Neuron (in vitro differentiated cells): ENCODE measurements at regions not wholly inside any gene's neighbourhood (a gene's known extent, or its start where the extent isn't known, plus 50 kb on each side); places are given as distances from the start of the nearest gene placed in this dataset.

Experiments used
- H2AFZ ChIP-seq: one replicate; pipeline ENCODE4 v1.6.1; 2013; ENCODE audit warnings: low read depth, mild to moderate bottlenecking, inconsistent platforms, low read length, moderate library complexity
- H3K27me3 ChIP-seq: one replicate; pipeline ENCODE4 v1.6.1; 2013; ENCODE audit warnings: low read length; ENCODE audit not compliant: insufficient read depth
- H3K36me3 ChIP-seq: one replicate; pipeline ENCODE4 v1.6.1; 2013; ENCODE audit warnings: low read length; ENCODE audit not compliant: insufficient read depth
- H3K4me1 ChIP-seq: one replicate; pipeline ENCODE4 v1.6.1; 2013; ENCODE audit warnings: low read length; ENCODE audit not compliant: insufficient read depth
- H3K4me3 ChIP-seq: 2 replicates; pipeline ENCODE4 v1.5.1; 2013; ENCODE audit warnings: mild to moderate bottlenecking, low read length, moderate library complexity
- H3K9me3 ChIP-seq: one replicate; pipeline ENCODE4 v1.6.1; 2013; ENCODE audit warnings: low read length

GRCh38 chr2:173835726-173836125 lies 129.4 kb downstream of the SP3 start:
- Histone ChIP-seq H3K27me3 (no peaks in the 10 kb centered on the region), H3K4me1 (peaks cover 30% of the 10 kb centered on the region), H3K36me3 (no peaks in the 10 kb centered on the region), H2AFZ (no peak overlapping the region), H3K9me3 (no peaks in the 10 kb centered on the region), H3K4me3 (no peak overlapping the region)

- no peaks in the 10 kb centered on the region for H3K36me3 ChIP-seq
- H2AFZ ChIP-seq = no peak overlapping the region
- no peaks in the 10 kb centered on the region for H3K27me3 ChIP-seq
- H3K9me3 ChIP-seq = no peaks in the 10 kb centered on the region
- H3K4me1 ChIP-seq = peaks cover 3% of the 10 kb centered on the region
- no peak overlapping the region for H3K4me3 ChIP-seq
Measured at GRCh38 chr2:173841110-173841509, 124.1 kb downstream of the SP3 start.

DNA sequence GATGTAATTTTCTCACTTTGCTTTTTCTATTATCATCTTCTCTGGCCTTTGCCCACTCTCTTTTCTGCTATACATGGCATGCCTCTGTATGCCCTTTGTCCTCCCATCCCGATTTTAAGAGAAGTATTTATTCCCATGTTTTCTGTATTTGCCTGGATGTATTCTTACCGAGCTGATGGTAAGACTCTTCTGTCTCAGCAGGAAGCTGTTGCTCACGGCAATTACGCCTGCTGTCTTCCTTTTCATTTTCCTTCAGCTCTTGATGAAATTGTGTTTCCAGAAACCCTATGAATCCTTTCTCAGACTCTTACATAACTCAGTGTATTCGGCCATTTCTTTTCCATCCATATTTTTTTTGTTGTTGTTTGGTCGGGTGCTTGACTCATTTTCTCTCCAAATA lies 121.6 kb downstream of the SP3 start:
- peaks cover 3% of the 10 kb centered on the region for H3K4me1 ChIP-seq
- H3K36me3 ChIP-seq = no peaks in the 10 kb centered on the region
- no peaks in the 10 kb centered on the region for H3K27me3 ChIP-seq
- no peaks in the 10 kb centered on the region for H3K9me3 ChIP-seq
- H2AFZ ChIP-seq = no peak overlapping the region
- no peak overlapping the region for H3K4me3 ChIP-seq

DNA sequence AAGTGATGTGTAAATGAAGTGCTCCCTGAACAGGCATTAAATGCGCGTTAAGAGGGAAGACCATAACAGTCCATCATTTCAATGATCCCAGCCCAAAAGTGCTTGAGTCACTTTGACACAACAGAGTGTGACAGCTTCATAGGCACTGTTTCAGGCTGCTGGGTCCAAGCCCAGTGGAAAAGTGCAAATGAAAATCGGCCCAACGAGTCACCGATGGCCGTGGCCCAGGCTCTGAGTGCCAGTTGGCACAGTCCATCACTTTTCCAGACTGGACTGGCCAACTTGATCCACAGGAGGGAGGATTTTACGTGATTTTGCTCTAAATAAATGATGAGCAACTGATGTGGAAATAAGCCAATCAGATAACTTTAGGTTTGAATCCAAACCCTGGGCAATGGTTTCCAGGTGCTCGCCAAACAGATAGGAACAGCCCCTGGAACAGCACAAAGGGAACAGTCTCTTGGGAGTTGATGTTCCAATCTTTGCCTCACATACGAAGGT lies 114.0 kb downstream of the SP3 start:
- Histone ChIP-seq H2AFZ (no peak overlapping the region), H3K4me3 (no peak overlapping the region), H3K36me3 (no peaks in the 10 kb centered on the region), H3K27me3 (no peaks in the 10 kb centered on the region), H3K9me3 (no peaks in the 10 kb centered on the region), H3K4me1 (no peaks in the 10 kb centered on the region)

DNA sequence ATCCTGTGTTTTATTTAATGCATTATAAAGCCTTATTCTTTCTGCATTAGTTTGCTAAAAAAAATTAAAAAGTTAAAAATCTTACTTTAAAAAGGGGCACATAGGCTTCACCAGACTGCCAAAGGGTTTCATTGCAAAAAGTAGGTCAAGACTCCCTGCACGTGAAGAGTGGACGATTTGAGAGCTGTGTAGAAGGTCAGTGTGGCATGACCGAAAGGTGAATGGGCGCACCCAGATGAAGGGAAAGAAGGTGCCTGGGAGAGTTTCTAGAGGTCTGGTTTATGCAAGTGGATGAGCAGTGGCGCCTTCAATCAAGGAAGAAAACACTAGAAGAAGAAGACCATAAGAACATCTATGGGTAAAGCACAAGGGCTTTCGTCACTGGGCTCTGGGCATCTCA lies 111.0 kb downstream of the SP3 start:
- no peaks in the 10 kb centered on the region for H3K36me3 ChIP-seq
- H2AFZ ChIP-seq = no peak overlapping the region
- no peaks in the 10 kb centered on the region for H3K4me1 ChIP-seq
- H3K4me3 ChIP-seq = no peak overlapping the region
- no peaks in the 10 kb centered on the region for H3K9me3 ChIP-seq
- no peaks in the 10 kb centered on the region for H3K27me3 ChIP-seq

DNA sequence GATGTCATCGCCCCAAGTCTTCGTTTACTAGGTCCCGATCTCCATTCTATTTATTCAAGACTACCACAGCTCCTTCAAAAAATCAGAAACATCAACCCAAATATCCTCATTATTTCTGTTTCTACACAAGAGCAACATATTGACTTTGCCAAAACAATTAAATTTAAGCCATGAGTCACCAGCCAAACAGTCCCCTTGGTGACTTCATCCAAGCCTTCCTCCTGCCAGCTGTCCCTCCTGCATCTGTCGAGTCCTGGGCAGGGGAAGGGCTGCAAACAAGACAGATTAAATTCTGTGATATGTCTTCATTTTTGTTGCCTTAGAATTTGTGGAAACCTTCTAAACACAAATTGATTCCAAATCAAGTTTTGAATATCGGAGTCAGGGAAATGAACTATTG lies 110.3 kb downstream of the SP3 start:
- no peaks in the 10 kb centered on the region for H3K27me3 ChIP-seq
- no peak overlapping the region for H2AFZ ChIP-seq
- no peak overlapping the region for H3K4me3 ChIP-seq
- no peaks in the 10 kb centered on the region for H3K36me3 ChIP-seq
- no peaks in the 10 kb centered on the region for H3K4me1 ChIP-seq
- no peaks in the 10 kb centered on the region for H3K9me3 ChIP-seq

- Histone ChIP-seq H3K9me3 (no peaks in the 10 kb centered on the region), H3K4me1 (no peaks in the 10 kb centered on the region), H3K36me3 (no peaks in the 10 kb centered on the region)
Measured at GRCh38 chr2:173855661-173856060, 109.5 kb downstream of the SP3 start.

More at GRCh38 chr2:173855661-173856060, 109.5 kb downstream of the SP3 start:
- Histone ChIP-seq H3K27me3 (no peaks in the 10 kb centered on the region), H3K4me3 (no peak overlapping the region), H2AFZ (no peak overlapping the region)
